Activated T-cell treated with anti-CD3 and anti-CD28 coated beads for 24 hours (primary cell): ENCODE measurements at regions not wholly inside any gene's neighbourhood (a gene's known extent, or its start where the extent isn't known, plus 50 kb on each side); places are given as distances from the start of the nearest gene placed in this dataset.
A peak's percentile ranks its signal among the peaks of the same experiment; 100 is the strongest.
"Not testable (repeated sequence)": the region's sequence is repeated elsewhere in the genome, so short reads cannot be mapped to it uniquely, and the experiment has no call there.

Experiments used
- DNase-seq: peaks from one replicate; pipeline ENCODE4 v3.0.0-alpha.2; 2020; ENCODE audit warnings: low read depth

DNA sequence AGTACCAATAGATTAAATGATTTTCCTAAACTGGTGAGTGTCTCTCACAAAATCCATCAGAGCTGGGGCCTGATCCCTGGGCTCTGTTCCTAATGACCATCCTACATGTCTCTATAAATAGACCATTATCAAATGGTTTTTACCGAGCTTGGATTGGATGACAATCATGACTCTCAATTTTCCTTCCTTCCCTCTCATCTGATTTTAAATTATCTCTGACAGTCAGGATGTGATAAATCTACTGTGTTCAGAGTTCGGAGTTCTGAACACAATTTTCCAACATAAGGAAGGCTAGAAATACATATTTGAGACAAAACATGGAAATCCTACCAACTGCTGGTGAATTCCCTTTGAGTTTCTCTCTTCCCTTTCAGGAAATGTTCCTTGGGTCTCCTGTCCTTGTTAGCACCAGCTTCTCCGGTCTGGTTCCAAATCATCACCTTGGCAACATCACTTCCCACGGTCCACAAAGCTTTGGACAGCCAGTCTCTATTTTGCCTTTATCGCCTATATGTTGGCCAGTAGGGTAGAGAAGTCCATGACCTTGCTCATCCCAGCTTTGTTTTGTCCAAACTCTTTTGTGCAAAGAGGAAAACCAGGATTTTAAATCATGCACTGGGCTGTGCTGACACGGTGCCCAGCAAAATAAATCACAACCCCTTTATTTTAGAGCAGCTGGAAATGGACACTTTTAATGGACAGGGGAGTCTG lies 139.6 kb upstream of the ITGA6 start:
- DNase-seq = no peak

DNA sequence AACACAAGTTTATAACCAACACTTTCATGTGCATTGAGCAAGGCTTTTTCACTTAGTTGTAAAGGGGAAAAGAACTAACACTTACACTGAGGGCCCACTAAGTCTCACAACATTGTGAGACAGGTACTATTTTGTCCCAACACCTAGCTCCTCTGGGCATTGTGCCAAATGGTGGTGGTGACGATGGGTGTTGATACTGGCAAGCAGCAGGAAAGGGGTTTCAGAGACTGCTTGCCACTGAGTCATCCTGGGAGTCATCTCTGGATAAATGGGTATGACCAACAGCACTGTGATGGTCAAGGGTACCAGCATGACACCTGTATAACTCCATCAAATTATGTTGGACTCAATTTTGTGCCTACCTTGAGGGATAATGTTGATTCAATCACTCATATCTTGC lies 138.8 kb upstream of the ITGA6 start:
- DNase-seq = peak; percentile 8

DNA sequence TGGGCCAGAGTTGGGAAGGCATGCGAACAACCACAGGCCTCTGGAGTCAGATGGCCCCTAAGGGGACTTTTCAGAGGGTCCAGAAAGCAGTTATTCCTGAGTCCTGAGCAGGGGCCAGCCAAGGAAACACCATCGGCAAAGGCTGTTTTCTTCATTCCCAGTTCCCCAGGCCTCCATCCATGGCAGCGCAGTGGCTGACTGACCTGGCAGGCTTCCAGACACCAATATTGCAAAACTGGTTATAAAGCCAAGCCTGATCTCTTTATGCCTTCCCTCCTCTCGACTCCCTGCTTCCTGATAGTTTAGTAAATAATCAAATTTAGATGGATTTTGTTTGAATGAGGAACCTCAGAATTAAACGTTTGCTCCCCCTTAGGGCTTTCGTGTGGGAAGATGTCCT lies 133.4 kb upstream of the ITGA6 start:
- no peak for DNase-seq

DNA sequence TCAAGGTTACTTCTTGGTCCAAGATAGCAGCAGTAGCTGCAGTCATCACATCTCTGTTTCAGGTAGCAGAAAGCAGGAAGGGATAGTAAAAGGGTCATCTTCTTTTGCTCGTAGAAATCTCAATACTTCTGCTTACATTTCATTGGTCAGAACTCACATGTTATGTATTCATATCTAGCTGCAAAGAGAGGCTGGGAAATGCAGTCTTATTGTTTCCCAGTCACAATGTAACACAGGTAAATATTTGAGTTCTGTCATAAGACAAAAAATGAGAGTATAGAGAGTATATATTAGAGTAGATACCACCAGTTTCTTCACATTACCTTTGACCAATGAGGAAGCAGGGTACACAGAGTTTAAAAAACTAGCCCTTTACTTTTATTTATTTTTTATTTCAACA lies 132.4 kb upstream of the ITGA6 start:
- DNase-seq = no peak

DNA sequence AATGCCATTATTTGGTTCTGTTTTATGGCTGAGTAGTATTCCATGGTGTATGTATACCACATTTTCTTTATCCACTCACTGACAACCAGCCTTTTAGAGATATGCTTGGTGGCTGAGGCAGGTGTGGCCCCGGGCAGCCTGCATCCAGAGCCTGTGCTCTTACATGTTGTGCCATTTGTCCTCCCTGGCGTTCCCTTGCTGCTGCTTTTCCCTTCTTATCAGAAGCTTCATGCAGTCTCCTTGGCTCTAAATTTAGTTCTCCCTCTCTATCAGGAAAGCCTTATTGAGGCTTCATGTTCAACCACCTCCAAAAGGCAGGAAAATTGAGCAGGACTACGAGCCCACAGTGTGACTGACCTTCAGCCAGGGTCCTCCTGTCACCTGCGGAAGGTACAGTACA lies 131.7 kb upstream of the ITGA6 start:
- no peak for DNase-seq

DNA sequence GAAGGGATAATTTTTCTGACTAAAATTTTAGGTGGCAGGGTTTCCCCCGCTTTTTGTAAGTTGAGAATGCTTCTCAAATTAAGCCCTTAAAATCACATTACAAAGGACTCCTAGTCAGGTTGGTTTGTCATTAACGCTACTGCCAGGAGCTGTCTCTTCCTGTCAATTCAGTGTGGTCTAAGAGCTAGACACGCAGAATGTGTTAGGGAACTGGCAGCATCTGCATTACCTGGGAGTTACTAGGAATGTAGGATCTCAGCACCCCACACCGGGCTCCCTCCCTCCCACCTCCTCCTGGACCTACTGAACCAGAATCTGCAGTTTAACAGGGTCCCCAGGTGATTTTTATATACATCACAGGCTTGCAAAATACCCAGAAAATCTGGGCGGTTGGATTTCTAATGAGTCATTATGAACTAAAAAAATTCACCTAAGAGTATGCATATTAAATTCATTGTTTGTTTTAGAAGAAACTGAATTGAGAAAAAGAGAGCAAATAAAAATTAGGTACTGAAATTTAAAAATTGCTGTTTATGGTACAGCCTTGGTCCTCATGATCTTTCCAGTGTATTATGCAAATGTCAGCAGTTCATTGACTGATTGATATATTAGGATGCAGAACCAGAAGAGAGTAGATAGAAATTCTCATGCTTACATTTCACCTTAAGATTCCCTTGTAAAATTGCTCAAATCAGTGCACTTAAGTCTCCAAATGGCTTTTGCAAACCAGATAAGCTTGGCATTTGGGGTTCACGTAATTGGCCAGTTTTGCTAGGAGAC lies 130.9 kb upstream of the ITGA6 start:
- DNase-seq = no peak

DNA sequence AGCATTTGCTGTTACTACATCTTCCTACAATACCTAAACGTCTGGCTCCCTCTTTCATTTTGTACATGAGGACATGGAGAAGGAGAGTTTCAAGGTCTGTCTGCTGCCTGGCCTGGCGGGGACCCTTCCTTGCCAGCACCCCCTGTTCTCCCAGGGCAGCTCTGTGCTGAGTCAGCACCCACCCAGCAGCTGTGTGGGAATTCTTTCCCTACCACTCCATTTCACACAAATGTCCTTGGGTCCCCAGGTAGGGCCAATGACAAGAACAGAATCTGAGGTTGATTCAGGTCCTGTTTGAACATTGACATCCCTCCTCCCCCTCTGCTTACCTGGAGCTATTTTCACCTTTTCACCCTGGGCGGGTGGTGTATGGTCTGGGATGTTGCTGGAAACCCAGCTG lies 129.9 kb upstream of the ITGA6 start:
- DNase-seq = no peak

DNA sequence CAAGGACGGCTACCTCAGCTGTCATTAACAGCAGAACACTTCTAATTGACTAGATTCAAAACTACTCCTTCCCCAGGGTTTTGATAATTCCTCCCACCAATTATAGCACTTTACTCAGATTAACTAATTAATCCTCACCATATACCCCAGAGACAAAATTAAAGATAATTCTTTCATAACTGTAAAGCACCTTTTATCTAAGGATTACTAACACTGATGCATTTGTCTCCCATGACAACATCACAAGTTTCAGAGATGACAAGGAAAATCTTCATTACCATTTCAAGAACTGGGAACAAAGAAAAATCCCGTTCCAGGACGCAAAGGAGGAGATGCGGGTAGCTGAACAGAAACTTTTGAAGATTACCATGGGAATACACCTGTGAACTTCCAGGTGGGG lies 129.4 kb upstream of the ITGA6 start:
- DNase-seq = no peak

DNA sequence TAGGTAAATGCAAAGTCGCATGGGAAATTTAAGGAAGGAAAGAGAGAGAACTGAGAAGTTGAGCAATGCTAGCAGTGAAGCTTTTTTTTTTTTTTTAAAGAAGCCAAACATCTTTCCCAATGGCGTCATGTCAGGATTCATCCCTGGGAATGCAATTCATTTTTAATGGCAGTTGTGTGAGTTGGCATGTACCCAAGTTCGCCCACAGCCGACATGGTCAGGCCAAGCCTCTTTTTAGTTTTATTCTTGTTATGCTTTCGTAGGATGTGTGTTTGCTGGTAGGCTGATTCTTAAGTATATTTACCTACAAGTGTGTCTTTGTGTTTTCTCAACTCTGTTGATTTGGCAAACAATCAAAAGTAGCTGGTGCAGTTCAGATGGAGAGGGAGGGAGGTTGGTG lies 127.6 kb upstream of the ITGA6 start:
- DNase-seq = no peak

DNA sequence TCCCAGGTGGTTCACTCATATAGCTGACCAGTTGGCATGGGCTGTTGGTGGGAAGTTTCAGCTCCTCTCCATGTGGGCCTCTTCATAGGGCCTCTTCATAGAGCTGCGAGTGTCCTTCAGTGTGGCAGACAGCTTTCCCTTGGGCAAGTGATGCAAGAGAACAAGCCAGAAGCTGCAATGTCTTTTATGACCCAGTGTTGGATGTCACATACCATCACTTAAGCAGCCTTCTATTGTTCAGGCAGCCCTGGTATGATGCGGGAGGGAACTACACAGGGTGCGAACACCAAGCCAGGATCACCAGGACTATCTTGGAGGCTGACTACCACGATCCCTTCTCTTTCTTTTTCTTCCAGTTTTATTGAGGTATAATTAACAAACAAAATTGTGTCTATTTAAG lies 126.5 kb upstream of the ITGA6 start:
- no peak for DNase-seq

DNA sequence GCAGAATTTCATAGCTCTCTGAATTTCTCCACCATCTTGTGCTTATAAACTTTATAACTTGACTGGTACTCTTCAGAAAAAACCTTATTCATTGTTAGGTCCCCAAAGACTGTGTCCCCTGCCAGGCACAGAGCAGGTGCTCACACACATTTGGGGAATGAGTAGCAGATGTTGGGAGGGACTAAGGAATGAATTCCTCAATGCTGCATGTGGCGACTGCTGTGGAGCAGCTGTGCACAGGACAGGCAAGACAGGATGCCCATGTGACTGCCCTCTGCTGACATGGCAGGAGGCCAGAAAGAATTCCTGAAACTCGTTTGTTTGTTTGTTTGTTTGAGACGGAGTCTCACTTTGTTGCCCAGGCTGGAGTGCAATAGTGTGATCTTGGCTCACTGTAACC lies 122.3 kb upstream of the ITGA6 start:
- no peak for DNase-seq

DNA sequence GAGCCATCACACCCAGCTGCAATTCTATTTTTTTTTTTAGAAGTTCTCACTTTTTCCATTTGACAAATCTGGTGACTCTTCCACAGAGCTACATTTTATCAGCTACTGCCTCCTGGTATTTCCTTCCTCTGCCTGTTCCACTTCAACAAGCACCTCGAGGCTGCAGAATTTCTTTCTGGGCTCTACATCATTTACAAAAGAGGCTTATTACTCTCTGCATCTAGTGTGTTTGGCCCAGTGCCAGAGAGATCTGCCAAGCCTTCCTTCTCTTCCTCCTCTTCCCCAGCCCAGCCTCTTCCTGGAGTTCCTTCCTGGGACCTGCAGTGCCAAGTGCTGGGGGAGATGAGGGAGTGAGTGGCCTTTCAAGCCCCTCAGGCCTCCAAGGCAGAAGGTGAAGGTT lies 119.6 kb upstream of the ITGA6 start:
- DNase-seq = no peak

DNA sequence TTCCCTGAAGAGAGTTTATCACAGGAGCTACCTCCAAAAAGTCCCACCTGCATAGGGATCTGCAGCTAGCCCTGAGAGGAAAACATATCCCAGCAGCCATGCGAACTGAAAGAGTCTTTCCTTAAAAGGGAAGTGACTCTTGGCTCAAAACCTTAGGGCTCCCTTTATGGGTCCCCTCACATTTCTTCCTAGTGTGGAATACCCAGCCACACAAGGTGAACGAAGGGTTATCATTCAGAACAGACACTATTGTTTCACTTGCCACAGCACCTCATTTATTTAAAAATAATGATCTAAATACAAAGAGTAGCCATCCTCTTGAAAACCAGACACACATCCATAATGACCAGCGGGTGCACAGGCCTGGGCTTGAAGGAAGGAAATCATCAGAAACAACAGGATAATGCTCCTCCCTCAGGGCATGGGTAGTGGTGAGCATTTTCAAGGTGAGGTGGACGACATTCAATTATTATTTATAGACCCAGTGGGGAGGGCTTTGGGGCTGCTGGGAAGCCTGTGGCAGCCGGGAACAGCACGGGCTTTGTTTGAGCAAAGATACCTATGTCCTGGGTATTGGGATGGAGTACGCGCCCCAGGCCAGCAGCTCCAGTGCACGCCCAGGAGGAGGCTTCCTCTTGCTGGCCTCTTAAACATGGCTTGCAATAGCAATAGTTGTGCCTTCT lies 119.0 kb upstream of the ITGA6 start:
- DNase-seq = no peak

DNA sequence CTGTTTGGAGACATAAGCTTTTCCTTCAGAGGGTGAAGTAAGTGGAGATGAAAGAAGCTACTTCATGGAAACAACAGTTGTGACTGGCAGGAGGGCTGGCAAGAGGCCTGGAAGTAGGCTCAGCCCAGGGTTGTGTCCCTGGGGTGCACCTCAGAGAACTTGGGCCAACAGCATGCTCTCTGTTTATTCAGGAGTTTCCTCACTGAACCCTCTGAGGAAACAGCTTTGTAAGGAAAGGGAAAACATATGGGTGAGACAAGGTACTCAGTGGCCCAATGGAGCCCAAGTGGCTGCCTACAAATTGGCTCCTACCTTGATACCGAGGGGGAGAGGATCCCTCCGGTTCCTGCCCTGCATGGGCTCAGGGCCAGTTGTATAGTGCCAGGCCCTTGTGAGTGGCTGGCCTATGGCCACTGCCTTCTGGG lies 115.5 kb upstream of the ITGA6 start:
- no peak for DNase-seq

DNA sequence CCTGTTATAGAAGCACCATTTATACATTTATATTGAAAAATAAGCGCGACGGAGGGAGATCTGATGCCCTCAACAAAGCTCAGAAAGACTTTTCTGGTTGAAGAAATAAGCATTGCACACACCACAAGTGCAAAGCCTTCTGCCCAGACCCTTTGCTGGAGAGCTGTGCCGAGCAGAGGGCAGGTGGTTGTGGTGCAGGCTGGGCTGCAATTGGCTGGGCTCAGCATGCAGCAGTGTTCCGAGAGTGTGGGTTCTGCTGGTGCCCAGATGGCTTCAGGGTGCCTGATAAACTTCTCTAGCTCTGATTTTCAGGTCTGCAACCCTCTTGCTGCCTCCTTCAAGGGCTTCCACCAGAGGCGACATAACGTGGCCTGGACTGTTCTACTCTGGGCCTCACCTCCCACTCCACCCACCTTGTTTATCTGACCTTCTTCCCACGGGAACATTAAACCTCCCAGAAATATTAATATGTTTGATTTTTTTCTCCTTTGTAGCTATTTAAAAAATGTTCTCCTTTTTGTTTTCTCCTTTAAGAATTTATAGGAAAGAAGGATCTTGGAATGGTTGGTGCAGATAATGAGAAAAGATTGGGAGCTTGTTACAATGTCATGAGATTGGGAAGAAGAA lies 113.6 kb upstream of the ITGA6 start:
- DNase-seq = no peak

DNA sequence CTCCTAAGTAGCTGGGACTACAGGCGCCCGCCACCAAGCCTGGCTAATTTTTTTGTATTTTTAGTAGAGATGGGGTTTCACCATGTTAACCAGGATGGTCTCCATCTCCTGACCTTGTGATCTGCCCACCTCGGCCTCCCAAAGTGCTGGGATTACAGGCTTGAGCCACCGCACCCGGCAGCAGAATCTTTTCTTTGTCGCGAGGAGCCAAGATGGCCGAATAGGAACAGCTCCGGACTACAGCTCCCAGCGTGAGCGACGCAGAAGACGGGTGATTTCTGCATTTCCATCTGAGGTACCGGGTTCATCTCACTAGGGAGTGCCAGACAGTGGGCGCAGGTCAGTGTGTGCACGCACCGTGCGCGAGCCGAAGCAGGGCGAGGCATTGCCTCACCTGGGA lies 112.3 kb upstream of the ITGA6 start:
- not testable (repeated sequence) for DNase-seq

DNA sequence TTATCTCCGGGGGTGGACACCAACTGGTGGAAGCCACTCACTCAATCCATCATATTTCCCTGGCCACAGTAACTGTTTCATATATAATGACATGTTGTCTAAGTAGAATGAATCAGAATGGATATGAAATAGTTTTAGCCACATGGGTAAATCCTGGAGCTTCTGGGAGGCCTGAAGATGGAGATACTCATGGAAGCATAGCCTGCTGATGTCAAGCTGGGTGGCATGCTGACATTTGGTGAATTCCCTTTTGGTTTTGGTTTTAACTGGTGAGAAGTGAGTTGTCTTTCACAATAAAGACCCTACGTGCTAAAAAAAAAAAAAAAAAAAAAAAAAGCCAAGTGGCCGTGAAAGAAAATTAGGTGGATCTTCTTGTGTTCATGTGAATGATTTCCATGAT lies 105.3 kb upstream of the ITGA6 start:
- no peak for DNase-seq

DNA sequence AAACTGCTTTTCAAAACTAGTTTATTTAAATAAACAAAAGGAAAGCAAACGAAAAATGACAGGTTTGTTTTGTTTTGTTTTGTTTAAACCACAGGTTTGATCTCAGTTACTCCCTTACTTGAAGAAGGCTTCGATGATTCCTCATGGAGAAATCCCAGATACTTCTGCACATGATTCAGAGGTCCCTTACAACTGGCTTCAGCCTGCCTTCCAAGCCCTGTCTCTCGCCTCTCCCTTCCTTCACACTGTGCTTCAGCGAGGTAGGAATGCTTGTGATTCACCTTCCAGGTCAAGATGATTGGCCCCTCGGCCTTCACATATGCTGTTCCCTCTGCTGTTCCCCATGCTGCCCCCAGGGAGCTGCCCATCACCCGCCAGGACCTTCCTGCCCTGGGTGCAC lies 104.1 kb upstream of the ITGA6 start:
- no peak for DNase-seq

DNA sequence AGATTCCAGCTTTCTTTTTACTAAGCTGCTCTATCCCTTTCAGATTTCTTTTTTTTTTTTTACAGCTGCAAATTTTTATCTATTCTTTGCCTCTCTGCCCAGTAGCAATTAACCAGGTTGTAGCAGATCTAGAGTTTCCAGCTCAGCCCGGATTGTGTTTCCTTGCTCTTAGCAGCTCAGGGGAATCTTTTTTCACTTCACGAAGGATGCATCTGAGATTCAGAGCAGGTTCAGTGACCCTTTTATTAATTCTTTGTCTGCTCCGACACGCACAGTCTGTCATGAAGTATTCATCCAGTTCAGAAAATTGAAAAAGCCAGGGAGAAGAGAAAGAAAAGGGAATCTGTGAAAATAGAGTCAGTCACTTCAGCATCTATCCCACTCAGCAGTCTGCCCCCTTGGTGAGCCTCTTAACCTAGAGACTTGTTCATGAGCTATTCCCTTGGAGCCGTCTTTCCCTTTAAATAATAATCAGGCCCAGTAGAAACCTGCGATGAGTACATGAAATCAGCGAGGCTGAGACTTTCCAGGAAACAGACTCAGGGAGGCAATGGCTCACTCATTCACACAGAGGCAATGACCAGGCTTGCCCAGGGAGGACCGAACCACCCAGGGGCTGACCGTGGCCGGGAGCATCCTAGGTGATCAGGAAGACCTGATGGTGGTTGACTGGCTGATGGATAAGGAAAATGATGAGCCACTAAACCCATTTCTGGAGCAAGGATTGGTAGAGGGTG lies 103.4 kb upstream of the ITGA6 start:
- DNase-seq = no peak

DNA sequence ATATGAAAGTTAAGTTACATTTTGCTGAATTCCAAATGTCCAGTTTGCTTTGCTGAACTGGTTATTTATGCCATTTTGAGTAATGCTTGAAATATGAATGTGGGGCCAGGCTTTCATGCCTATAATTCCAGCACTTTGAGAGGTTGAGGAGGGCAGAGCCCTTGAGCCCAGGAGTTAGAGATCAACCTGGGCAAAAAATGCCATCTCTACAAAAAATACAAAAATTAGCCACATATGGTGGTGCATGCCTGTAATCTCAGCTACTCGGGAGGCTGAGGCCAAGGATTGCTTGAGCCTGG lies 101.2 kb upstream of the ITGA6 start:
- no peak for DNase-seq

DNA sequence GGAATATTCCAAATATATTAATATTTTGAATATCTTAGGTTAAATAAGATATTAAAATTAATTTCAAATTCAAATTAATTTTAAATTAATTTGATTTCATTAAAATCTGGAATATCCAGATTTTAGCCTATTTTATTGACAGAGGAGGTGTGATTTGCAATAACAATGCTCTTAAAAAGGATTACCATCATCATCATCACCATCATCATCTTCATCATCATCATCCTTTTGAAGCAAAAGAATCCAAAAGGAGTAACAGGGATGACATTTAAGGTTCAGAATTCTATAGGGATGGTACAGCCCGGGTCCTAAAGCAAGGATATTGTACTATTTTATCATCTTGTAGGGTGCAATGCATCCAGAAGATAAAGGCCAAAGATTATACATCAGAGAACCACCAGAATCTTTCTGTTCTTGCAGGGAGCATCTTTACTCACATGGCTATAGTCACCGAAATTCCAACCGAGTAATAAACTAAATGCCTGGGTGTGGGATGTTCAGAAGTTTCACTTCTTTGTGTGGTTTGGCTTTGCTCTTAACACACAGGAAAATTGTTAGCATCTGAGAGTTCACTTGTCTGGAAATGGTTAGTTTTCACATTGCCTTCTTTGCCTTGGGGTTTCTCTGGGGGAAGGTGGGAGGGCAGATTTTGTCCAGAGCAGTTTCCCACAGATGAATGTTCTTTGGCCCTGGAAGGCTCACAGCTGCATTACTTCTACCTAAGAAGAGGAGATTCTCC lies 99.1 kb upstream of the ITGA6 start:
- DNase-seq = no peak

DNA sequence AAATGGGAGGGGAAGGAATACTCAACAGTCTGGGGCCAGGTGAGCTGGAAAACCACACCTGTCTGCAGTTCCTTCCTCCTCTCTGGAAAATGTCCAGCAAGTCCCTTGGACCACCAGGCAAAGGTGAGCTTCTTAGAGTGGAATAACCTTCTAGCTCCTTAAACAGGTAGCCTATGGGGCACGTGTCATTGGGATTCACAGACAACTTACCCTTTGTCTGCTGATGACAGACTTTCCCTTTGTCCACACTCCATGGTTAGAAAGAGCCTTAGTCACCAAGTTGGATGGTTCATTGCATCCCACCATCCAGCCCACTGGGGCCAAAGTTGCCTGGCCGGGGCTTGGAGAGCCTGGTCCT lies 98.0 kb upstream of the ITGA6 start:
- no peak for DNase-seq
